IMR-90 (cell line): ENCODE measurements at regions not wholly inside any gene's neighbourhood (a gene's known extent, or its start where the extent isn't known, plus 50 kb on each side); places are given as distances from the start of the nearest gene placed in this dataset.

Experiments
- ATAC-seq: fragments of 200-7000 bp; cut with Tn5 transposase; 2 replicates; pipeline ENCODE4 v1.9.1; 2020; ENCODE audit warnings: low read depth, mild to moderate bottlenecking, moderate library complexity
- BruUV-seq: library from RNA; stranded (reverse); fragments of 400-500 nt; replicated peaks from 2 replicates; lab custom pipeline; 2021; lab: Mats Ljungman, UMichigan
- CTCF ChIA-PET: fragments of 300-600 bp; formaldehyde crosslinking; extraction: SDS; loops from one replicate; lab custom pipeline; 2021; ENCODE audit warnings: antibody characterized with exemption; lab: Yijun Ruan, JAX
- POLR2A ChIA-PET: fragments of 300-600 bp; sonication (Branson Sonifier 250); formaldehyde crosslinking; loops from one replicate; lab custom pipeline; 2022; ENCODE audit warnings: antibody characterized with exemption; ENCODE audit not compliant: unreplicated experiment; lab: Charles Lee
- DNase-seq: peaks from one replicate; pipeline ENCODE4 v3.0.0; 2013
- H2AFZ ChIP-seq: replicated peaks from 2 replicates; pipeline ENCODE3; 2013; ENCODE audit warnings: low read length, mild to moderate bottlenecking; ENCODE audit not compliant: poor library complexity
- H2AK5ac ChIP-seq: 2 replicates; pipeline ENCODE4 v1.6.1; 2013; ENCODE audit warnings: low read depth, low read length, inconsistent platforms
- H2AK9ac ChIP-seq: replicated peaks from 2 replicates; pipeline ENCODE3; 2013; ENCODE audit warnings: mild to moderate bottlenecking, low read depth, low read length, moderate library complexity; ENCODE audit not compliant: poor library complexity
- H2BK120ac ChIP-seq: 2 replicates; pipeline ENCODE4 v1.6.1; 2013; ENCODE audit warnings: low read depth, low read length, inconsistent platforms
- H2BK15ac ChIP-seq: 3 replicates; pipeline ENCODE4 v1.6.1; 2013; ENCODE audit warnings: low read depth, low read length, inconsistent platforms
- H2BK20ac ChIP-seq: 2 replicates; pipeline ENCODE4 v1.6.1; 2013; ENCODE audit warnings: low read depth, mild to moderate bottlenecking, inconsistent platforms, low read length, moderate library complexity
- H2BK5ac ChIP-seq: 2 replicates; pipeline ENCODE4 v1.6.1; 2013; ENCODE audit warnings: mild to moderate bottlenecking, low read depth, low read length, inconsistent platforms; ENCODE audit not compliant: poor library complexity, severe bottlenecking
- H3K14ac ChIP-seq: replicated peaks from 2 replicates; pipeline ENCODE4 v1.6.1; 2013; ENCODE audit warnings: low read depth, low read length, inconsistent platforms
- H3K18ac ChIP-seq: 2 replicates; pipeline ENCODE4 v1.6.1; 2013; ENCODE audit warnings: low read depth, low read length, control low read depth
- H3K23ac ChIP-seq: 2 replicates; pipeline ENCODE4 v1.6.1; 2013; ENCODE audit warnings: low read depth, low read length, inconsistent platforms
- H3K27ac ChIP-seq: 2 replicates; pipeline ENCODE4 v1.5.1; 2013; ENCODE audit warnings: mild to moderate bottlenecking, control low read depth, low read length; ENCODE audit not compliant: insufficient read depth
- H3K27me3 ChIP-seq: 2 replicates; pipeline ENCODE4 v1.6.1; 2013; ENCODE audit warnings: low read length; ENCODE audit not compliant: control insufficient read depth, insufficient read depth
- H3K36me3 ChIP-seq: 2 replicates; pipeline ENCODE4 v1.6.1; 2013; ENCODE audit warnings: low read length, mixed read lengths; ENCODE audit not compliant: control insufficient read depth, insufficient read depth
- H3K4ac ChIP-seq: 2 replicates; pipeline ENCODE4 v1.6.1; 2013; ENCODE audit warnings: low read depth, low read length, inconsistent platforms
- H3K4me1 ChIP-seq: 2 replicates; pipeline ENCODE4 v1.6.1; 2013; ENCODE audit warnings: low read length, mixed read lengths; ENCODE audit not compliant: control insufficient read depth, insufficient read depth
- H3K4me2 ChIP-seq: 2 replicates; pipeline ENCODE4 v1.6.1; 2013; ENCODE audit warnings: low read depth, mild to moderate bottlenecking, control low read depth, low read length, moderate library complexity
- H3K4me3 ChIP-seq: 2 replicates; pipeline ENCODE4 v1.5.1; 2013; ENCODE audit warnings: low read depth, mild to moderate bottlenecking, control low read depth, low read length, moderate library complexity; ENCODE audit not compliant: insufficient read depth
- H3K56ac ChIP-seq: 2 replicates; pipeline ENCODE4 v1.6.1; 2013; ENCODE audit warnings: low read length, inconsistent platforms; ENCODE audit not compliant: insufficient read depth; ENCODE audit errors: extremely low read depth
- H3K79me1 ChIP-seq, 2 experiments: 2 replicates each; pipeline ENCODE4 v1.6.1; 2013; ENCODE audit warnings: low read length in 2 of 2, inconsistent platforms in 1 of 2, low read depth in 1 of 2
- H3K9ac ChIP-seq: 2 replicates; pipeline ENCODE4 v1.6.1; 2013; ENCODE audit warnings: low read depth, low read length, control low read depth
- H3K9me1 ChIP-seq: 2 replicates; pipeline ENCODE4 v1.6.1; 2013; ENCODE audit warnings: low read length, inconsistent platforms; ENCODE audit not compliant: insufficient read depth
- H3K9me3 ChIP-seq: 2 replicates; pipeline ENCODE4 v1.6.1; 2013; ENCODE audit warnings: low read length; ENCODE audit not compliant: control insufficient read depth, insufficient read depth
- H4K20me1 ChIP-seq: 2 replicates; pipeline ENCODE4 v1.6.1; 2013; ENCODE audit warnings: low read length, inconsistent platforms; ENCODE audit not compliant: insufficient read depth
- H4K5ac ChIP-seq: 2 replicates; pipeline ENCODE4 v1.6.1; 2013; ENCODE audit warnings: mild to moderate bottlenecking, low read depth, low read length, control low read depth
- H4K8ac ChIP-seq, 2 experiments: 2 replicates each; pipeline ENCODE4 v1.6.1; 2013; ENCODE audit warnings: low read depth in 2 of 2, low read length in 2 of 2, control low read depth in 1 of 2, inconsistent platforms in 1 of 2
- H4K91ac ChIP-seq: 2 replicates; pipeline ENCODE4 v1.6.1; 2013; ENCODE audit warnings: low read depth, low read length, inconsistent platforms; ENCODE audit not compliant: insufficient read depth
- BHLHE40 ChIP-seq: fragments of 150-350 bp; IDR thresholded peaks from 2 replicates; pipeline ENCODE4 v1.6.1; 2016; ENCODE audit warnings: mild to moderate bottlenecking, low read depth, low read length
- CEBPB ChIP-seq: IDR thresholded peaks from 2 replicates; pipeline ENCODE4 v1.6.1; 2012; ENCODE audit warnings: low read depth, low read length, improper control_type of control experiment
- CHD1 ChIP-seq: IDR thresholded peaks from 2 replicates; pipeline ENCODE4 v1.6.1; 2012; ENCODE audit warnings: low read depth, low read length, improper control_type of control experiment
- CTCF ChIP-seq: conservative IDR thresholded peaks from 2 replicates; pipeline ENCODE4 v1.5.1; 2012; ENCODE audit warnings: mild to moderate bottlenecking, low read depth, low read length, improper control_type of control experiment
- FOS ChIP-seq: fragments of 150-350 bp; IDR thresholded peaks from 2 replicates; pipeline ENCODE4 v1.6.1; 2016; ENCODE audit warnings: low read depth, low read length
- MAFK ChIP-seq: IDR thresholded peaks from 2 replicates; pipeline ENCODE4 v1.6.1; 2012; ENCODE audit warnings: low read depth, low read length, improper control_type of control experiment
- MAZ ChIP-seq: IDR thresholded peaks from 2 replicates; pipeline ENCODE4 v1.6.1; 2012; ENCODE audit warnings: low read depth, mild to moderate bottlenecking, low read length, improper control_type of control experiment, moderate library complexity, borderline replicate concordance
- MXI1 ChIP-seq: IDR thresholded peaks from 2 replicates; pipeline ENCODE4 v1.6.1; 2012; ENCODE audit warnings: low read depth, mild to moderate bottlenecking, low read length, moderate library complexity, borderline replicate concordance
- NFE2L2 ChIP-seq: fragments of 150-350 bp; IDR thresholded peaks from 2 replicates; pipeline ENCODE4 v1.6.1; 2016; ENCODE audit warnings: low read depth, mild to moderate bottlenecking, low read length
- POLR2A ChIP-seq: IDR thresholded peaks from 2 replicates; pipeline ENCODE4 v1.6.1; 2012; ENCODE audit warnings: mild to moderate bottlenecking, low read depth, low read length
- RAD21 ChIP-seq: IDR thresholded peaks from 2 replicates; pipeline ENCODE4 v1.6.1; 2012; ENCODE audit warnings: low read length, improper control_type of control experiment
- RCOR1 ChIP-seq: IDR thresholded peaks from 2 replicates; pipeline ENCODE4 v1.6.1; 2012; ENCODE audit warnings: mild to moderate bottlenecking, low read length, improper control_type of control experiment; ENCODE audit not compliant: insufficient replicate concordance
- RFX5 ChIP-seq: IDR thresholded peaks from 2 replicates; pipeline ENCODE4 v1.8.0; 2012; ENCODE audit warnings: low read depth, mild to moderate bottlenecking, low read length, moderate library complexity
- SMC3 ChIP-seq: fragments of 150-350 bp; IDR thresholded peaks from 2 replicates; pipeline ENCODE4 v1.6.1; 2016; ENCODE audit warnings: low read depth, mild to moderate bottlenecking, antibody characterized with exemption, low read length, moderate library complexity
- WGBS, 2 experiments: methylation state at CpG; one replicate each; pipeline versions ENCODE4 v1.1.5 to v1.1.7; 2013; ENCODE audit warnings: missing lambda C conversion rate in 2 of 2; ENCODE audit not compliant: insufficient read length in 1 of 2; ENCODE audit errors: extremely low coverage in 2 of 2; 5-methylcytosine and 5-hydroxymethylcytosine counted together
- dilution Hi-C: fragments of 300-500 bp; cut with HindIII; formaldehyde crosslinking; loops from one replicate; pipeline ENCODE4 v1.14.3; 2018; ENCODE audit warnings: low sequenced_read_pairs; ENCODE audit not compliant: unreplicated experiment
- in situ Hi-C: fragments of 300-500 bp; cut with MboI; formaldehyde crosslinking; loops from 3 replicates; pipeline ENCODE4 v1.14.3; 2019; ENCODE audit warnings: low sequenced_read_pairs, inconsistent platforms, mixed read lengths
- intact Hi-C: fragments of 100-400 bp; cut with micrococcal nuclease; formaldehyde crosslinking; loops from 2 replicates; pipeline ENCODE4 v1.10.0; 2022
- TF ChIP-seq, protein P1 (sequence below): fragments of 150-350 bp; IDR thresholded peaks from 2 replicates; pipeline ENCODE4 v1.6.1; 2016; ENCODE audit warnings: low read depth, mild to moderate bottlenecking, low read length, moderate library complexity, borderline replicate concordance
- TF ChIP-seq, protein P2 (sequence below): fragments of 150-350 bp; IDR thresholded peaks from 2 replicates; pipeline ENCODE4 v1.6.1; 2017; ENCODE audit warnings: mild to moderate bottlenecking, antibody characterized with exemption, low read length, low read depth

GRCh38 chr6:134686071-134686470, 263.8 kb downstream of the ALDH8A1 start:
- Histone ChIP-seq H3K4me3 (no peak overlapping the region), H3K18ac (peak overlapping the region; percentile 32; the same call in 1 of the 2 replicates), H3K9ac (no peak overlapping the region), H3K27me3 (no peaks in the 10 kb centered on the region; the same call in 1 of the 2 replicates), H3K56ac (no peak overlapping the region), H3K4ac (0 out of 2 replicates have a peak overlapping the region, but pooled peaks have one; percentile 20), H4K5ac (peak overlapping the region; percentile 33; the same call in 1 of the 2 replicates), H3K9me1 (no peaks in the 10 kb centered on the region; the same call in 1 of the 2 replicates), H2AFZ (no peak overlapping the region), H2AK5ac (no peak overlapping the region), H2BK120ac (peak overlapping the region; percentile 57; the same call in 1 of the 2 replicates), H3K23ac (no peak overlapping the region), H4K8ac (peak overlapping the region in 1 of 2 experiments; percentile 37; a peak in 1 of 4 replicates), H3K14ac (0 out of 2 replicates have a peak overlapping the region, but pooled peaks have one; percentile 48), H2BK15ac (peak overlapping the region; percentile 38; the same call in 1 of the 3 replicates), H3K27ac (no peak overlapping the region), H2BK20ac (peak overlapping the region; percentile 39; the same call in 1 of the 2 replicates), H3K4me2 (no peak overlapping the region), H3K4me1 (peaks cover 5% of the 10 kb centered on the region), H3K9me3 (no peaks in the 10 kb centered on the region), H3K36me3 (no peaks in the 10 kb centered on the region), H2AK9ac (no peak overlapping the region), H4K91ac (no peak overlapping the region), H3K79me1 (no peaks in the 10 kb centered on the region), H2BK5ac (no peak overlapping the region), H4K20me1 (no peaks in the 10 kb centered on the region)
- in situ Hi-C loops (no loop called here), intact Hi-C loops (no loop called here), dilution Hi-C loops (no loop called here)
- BruUV-seq = no TSS peak
- TF ChIP-seq RAD21 (no peak), RFX5 (no peak), CTCF (no peak), BHLHE40 (no peak), RCOR1 (no peak), MAZ (no peak), MXI1 (no peak), MAFK (no peak), CHD1 (no peak), POLR2A (no peak), SMC3 (no peak), FOS (no peak), NFE2L2 (no peak), CEBPB (no peak)
- TF ChIP-seq, protein P1, sequence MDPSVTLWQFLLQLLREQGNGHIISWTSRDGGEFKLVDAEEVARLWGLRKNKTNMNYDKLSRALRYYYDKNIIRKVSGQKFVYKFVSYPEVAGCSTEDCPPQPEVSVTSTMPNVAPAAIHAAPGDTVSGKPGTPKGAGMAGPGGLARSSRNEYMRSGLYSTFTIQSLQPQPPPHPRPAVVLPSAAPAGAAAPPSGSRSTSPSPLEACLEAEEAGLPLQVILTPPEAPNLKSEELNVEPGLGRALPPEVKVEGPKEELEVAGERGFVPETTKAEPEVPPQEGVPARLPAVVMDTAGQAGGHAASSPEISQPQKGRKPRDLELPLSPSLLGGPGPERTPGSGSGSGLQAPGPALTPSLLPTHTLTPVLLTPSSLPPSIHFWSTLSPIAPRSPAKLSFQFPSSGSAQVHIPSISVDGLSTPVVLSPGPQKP = no peak
- TF ChIP-seq, protein P2, sequence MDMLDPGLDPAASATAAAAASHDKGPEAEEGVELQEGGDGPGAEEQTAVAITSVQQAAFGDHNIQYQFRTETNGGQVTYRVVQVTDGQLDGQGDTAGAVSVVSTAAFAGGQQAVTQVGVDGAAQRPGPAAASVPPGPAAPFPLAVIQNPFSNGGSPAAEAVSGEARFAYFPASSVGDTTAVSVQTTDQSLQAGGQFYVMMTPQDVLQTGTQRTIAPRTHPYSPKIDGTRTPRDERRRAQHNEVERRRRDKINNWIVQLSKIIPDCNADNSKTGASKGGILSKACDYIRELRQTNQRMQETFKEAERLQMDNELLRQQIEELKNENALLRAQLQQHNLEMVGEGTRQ = no peak
- no CpG with 5 or more reads among the region's 6 CpGs for WGBS, 2 experiments
- ChIA-PET POLR2A (no interaction called here), CTCF (no interaction called here)
- no peak for ATAC-seq
- DNase-seq = peak; percentile 27
